PC-9 (cell line): ENCODE measurements at regions not wholly inside any gene's neighbourhood (a gene's known extent, or its start where the extent isn't known, plus 50 kb on each side); places are given as distances from the start of the nearest gene placed in this dataset.

Experiments used
- BruUV-seq: library from RNA; stranded (reverse); fragments of 400-500 nt; replicated peaks from 2 replicates; lab custom pipeline; 2021; lab: Mats Ljungman, UMichigan
- CTCF ChIA-PET: fragments of 300-600 bp; sonication (Branson Sonifier 250); formaldehyde crosslinking; loops from one replicate; lab custom pipeline; 2022; ENCODE audit warnings: antibody characterized with exemption; lab: Charles Lee
- POLR2A ChIA-PET: fragments of 300-600 bp; sonication (Branson Sonifier 250); formaldehyde crosslinking; loops from one replicate; lab custom pipeline; 2022; ENCODE audit warnings: antibody characterized with exemption; ENCODE audit not compliant: unreplicated experiment; lab: Charles Lee
- DNase-seq, 2 experiments: peaks; one replicate each; pipeline versions ENCODE4 v3.0.0 to v3.0.0-alpha.2; 2015 to 2022; ENCODE audit warnings: mixed read lengths in 1 of 2
- H2AFZ ChIP-seq: fragments of 200-600 bp; sonication (generic); 2 replicates; pipeline ENCODE4 v1.8.1; 2017; ENCODE audit warnings: antibody characterized with exemption
- H3F3A ChIP-seq: fragments of 200-600 bp; sonication (generic); 2 replicates; pipeline ENCODE4 v1.8.1; 2017; ENCODE audit warnings: antibody characterized with exemption, mild to moderate bottlenecking, low read depth; ENCODE audit not compliant: insufficient read depth
- H3K27ac ChIP-seq: fragments of 200-600 bp; sonication (generic); 2 replicates; pipeline ENCODE4 v1.6.1; 2016; ENCODE audit warnings: mixed run types
- H3K27me3 ChIP-seq: fragments of 200-600 bp; sonication (generic); 2 replicates; pipeline ENCODE4 v1.6.1; 2016; ENCODE audit warnings: low read depth, mixed run types; ENCODE audit not compliant: insufficient read depth
- H3K36me3 ChIP-seq: fragments of 200-600 bp; sonication (generic); 2 replicates; pipeline ENCODE4 v1.6.1; 2016; ENCODE audit warnings: low read depth, mixed run types
- H3K4me1 ChIP-seq: fragments of 200-600 bp; sonication (generic); replicated peaks from 2 replicates; pipeline ENCODE4 v1.6.1; 2016; ENCODE audit warnings: mixed run types; ENCODE audit not compliant: insufficient read depth
- H3K4me2 ChIP-seq: fragments of 200-600 bp; sonication (generic); 2 replicates; pipeline ENCODE4 v1.6.1; 2017; ENCODE audit warnings: mixed run types
- H3K4me3 ChIP-seq: fragments of 200-600 bp; sonication (generic); 2 replicates; pipeline ENCODE4 v1.6.1; 2016; ENCODE audit warnings: mixed run types
- H3K79me2 ChIP-seq: fragments of 200-600 bp; sonication (generic); 2 replicates; pipeline ENCODE4 v1.6.1; 2017; ENCODE audit warnings: low read depth, mixed run types
- H3K9me2 ChIP-seq: fragments of 200-600 bp; sonication (generic); 2 replicates; pipeline ENCODE4 v1.8.1; 2017; ENCODE audit warnings: mild to moderate bottlenecking; ENCODE audit not compliant: insufficient read depth
- H3K9me3 ChIP-seq: fragments of 200-600 bp; sonication (generic); 2 replicates; pipeline ENCODE4 v1.8.1; 2016; ENCODE audit warnings: low read depth; ENCODE audit not compliant: insufficient read depth
- H4K20me1 ChIP-seq: fragments of 200-600 bp; sonication (generic); 2 replicates; pipeline ENCODE4 v1.8.1; 2017; ENCODE audit not compliant: insufficient read depth
- EZH2 ChIP-seq: fragments of 200-600 bp; sonication (generic); IDR thresholded peaks from 2 replicates; pipeline ENCODE4 v1.8.0; 2017; ENCODE audit warnings: antibody characterized with exemption, low read depth
- intact Hi-C: fragments of 100-400 bp; cut with micrococcal nuclease; formaldehyde crosslinking; loops from one replicate; pipeline ENCODE4 v1.10.0; 2022; ENCODE audit not compliant: unreplicated experiment
- TF ChIP-seq, protein P1 (sequence below): fragments of 200-600 bp; sonication (generic); conservative IDR thresholded peaks from 2 replicates; pipeline ENCODE4 v1.6.1; 2017; ENCODE audit warnings: mixed run types, antibody characterized with exemption, mild to moderate bottlenecking, moderate library complexity

DNA sequence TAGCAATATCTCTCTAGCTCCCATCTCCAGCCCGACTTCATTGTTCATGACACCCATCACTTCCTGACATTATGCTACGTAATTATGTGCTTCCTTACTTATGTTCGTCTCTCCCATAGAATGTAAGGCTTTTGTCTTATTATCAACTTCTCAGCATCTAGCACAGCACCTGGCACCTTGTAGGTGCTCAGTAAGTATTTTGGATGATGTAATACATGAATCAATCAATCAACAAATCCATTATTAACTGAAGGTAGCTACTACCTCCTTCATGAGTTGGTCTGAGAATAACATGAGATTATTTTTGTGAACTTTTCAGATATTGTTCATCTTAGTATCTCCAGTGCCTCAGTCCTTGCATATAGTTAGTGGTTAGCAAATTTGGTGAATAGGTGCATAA is 109.3 kb downstream of the EN1 start:
- Histone ChIP-seq H3F3A (0 out of 2 replicates have a peak, but pooled peaks cover 5% of the 10 kb centered on the region), H3K9me2 (no peaks in the 10 kb centered on the region), H3K79me2 (no peaks in the 10 kb centered on the region), H3K4me3 (no peak overlapping the region), H3K4me1 (peaks cover 14% of the 10 kb centered on the region), H2AFZ (no peak overlapping the region), H3K4me2 (peak overlapping the region; percentile 39), H3K27me3 (no peaks in the 10 kb centered on the region), H3K27ac (no peak overlapping the region), H3K36me3 (no peaks in the 10 kb centered on the region), H3K9me3 (no peaks in the 10 kb centered on the region), H4K20me1 (no peaks in the 10 kb centered on the region)
- TF ChIP-seq EZH2 = no peak
- TF ChIP-seq, protein P1, sequence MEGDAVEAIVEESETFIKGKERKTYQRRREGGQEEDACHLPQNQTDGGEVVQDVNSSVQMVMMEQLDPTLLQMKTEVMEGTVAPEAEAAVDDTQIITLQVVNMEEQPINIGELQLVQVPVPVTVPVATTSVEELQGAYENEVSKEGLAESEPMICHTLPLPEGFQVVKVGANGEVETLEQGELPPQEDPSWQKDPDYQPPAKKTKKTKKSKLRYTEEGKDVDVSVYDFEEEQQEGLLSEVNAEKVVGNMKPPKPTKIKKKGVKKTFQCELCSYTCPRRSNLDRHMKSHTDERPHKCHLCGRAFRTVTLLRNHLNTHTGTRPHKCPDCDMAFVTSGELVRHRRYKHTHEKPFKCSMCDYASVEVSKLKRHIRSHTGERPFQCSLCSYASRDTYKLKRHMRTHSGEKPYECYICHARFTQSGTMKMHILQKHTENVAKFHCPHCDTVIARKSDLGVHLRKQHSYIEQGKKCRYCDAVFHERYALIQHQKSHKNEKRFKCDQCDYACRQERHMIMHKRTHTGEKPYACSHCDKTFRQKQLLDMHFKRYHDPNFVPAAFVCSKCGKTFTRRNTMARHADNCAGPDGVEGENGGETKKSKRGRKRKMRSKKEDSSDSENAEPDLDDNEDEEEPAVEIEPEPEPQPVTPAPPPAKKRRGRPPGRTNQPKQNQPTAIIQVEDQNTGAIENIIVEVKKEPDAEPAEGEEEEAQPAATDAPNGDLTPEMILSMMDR = no peak
- no TSS peak for BruUV-seq
- CTCF ChIA-PET = interaction anchor here (0.8 kb wide), 1 partner anchor 469 kb away, joined by 3 read pairs; no protein-coding TSS in a partner anchor
- DNase-seq = no peak
- POLR2A ChIA-PET = no interaction called here
- intact Hi-C loops = no loop called here

DNA sequence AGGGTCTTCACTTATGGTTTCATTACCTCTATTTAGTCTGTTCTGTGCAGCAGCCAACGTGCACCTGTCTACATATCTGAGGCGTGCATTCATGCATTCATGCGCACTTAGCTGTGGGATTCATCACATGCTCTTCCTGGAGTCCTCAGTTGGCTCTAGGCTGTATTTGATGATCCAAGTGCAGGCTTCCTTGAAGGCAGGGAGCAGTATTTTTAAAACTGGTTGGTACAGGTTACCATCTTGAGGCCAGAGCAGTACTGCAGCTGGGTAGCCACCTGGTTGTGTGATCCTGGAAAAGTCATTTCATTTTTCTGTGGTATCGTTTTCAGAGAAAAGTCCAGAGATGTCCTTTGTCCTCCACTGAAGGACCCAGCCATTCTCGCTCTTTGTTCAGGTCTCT is 109.8 kb downstream of the EN1 start:
- no peak overlapping the region for H3K4me2 ChIP-seq
- H3K27ac ChIP-seq = no peak overlapping the region
- BruUV-seq = no TSS peak
- no peaks in the 10 kb centered on the region for H3K27me3 ChIP-seq
- no peaks in the 10 kb centered on the region for H3K79me2 ChIP-seq
- 0 out of 2 replicates have a peak, but pooled peaks cover 5% of the 10 kb centered on the region for H3F3A ChIP-seq
- H3K4me3 ChIP-seq = no peak overlapping the region
- H3K9me3 ChIP-seq = no peaks in the 10 kb centered on the region
- intact Hi-C loops = no loop called here
- H3K4me1 ChIP-seq = peaks cover 14% of the 10 kb centered on the region
- CTCF ChIA-PET = no interaction called here
- no peaks in the 10 kb centered on the region for H3K9me2 ChIP-seq
- no peak overlapping the region for H2AFZ ChIP-seq
- H3K36me3 ChIP-seq = no peaks in the 10 kb centered on the region
- TF ChIP-seq, protein P1 = no peak
- POLR2A ChIA-PET = no interaction called here
- DNase-seq = no peak
- H4K20me1 ChIP-seq = no peaks in the 10 kb centered on the region

DNA sequence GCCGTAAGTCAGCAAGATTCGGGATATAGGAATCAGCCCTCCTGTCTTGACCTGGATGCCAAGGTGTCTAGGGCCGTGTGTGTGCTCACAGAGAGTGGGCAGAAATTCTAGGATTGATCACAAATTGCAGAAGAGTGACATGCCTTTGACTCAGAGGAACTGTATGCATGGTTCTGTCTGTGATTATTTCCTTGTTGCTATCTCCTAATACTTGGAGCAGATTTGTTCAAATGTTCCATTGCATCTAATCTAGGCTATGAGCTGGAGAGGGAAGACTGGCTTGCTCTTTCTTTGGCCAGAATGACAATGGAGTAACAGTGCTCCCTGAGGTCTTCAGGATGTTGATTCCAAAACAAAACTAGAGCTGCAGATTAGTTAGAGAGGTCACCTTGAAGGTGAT is 115.0 kb downstream of the EN1 start:
- no peaks in the 10 kb centered on the region for H3K27me3 ChIP-seq
- POLR2A ChIA-PET = no interaction called here
- H3K4me3 ChIP-seq = no peak overlapping the region

More for the DNA sequence above, 115.0 kb downstream of the EN1 start:
- no peak overlapping the region for H3K4me2 ChIP-seq
- no peaks in the 10 kb centered on the region for H3K79me2 ChIP-seq
- intact Hi-C loops = no loop called here
- no peaks in the 10 kb centered on the region for H3K36me3 ChIP-seq
- no peaks in the 10 kb centered on the region for H3K9me2 ChIP-seq
- H3K27ac ChIP-seq = no peak overlapping the region
- peaks cover 3% of the 10 kb centered on the region; the same call in 1 of the 2 replicates for H3K9me3 ChIP-seq
- H2AFZ ChIP-seq = no peak overlapping the region
- no peaks in the 10 kb centered on the region for H3K4me1 ChIP-seq
- no peaks in the 10 kb centered on the region for H4K20me1 ChIP-seq
- H3F3A ChIP-seq = no peaks in the 10 kb centered on the region
- CTCF ChIA-PET = no interaction called here
- no peak for DNase-seq
- no peak for TF ChIP-seq EZH2
- TF ChIP-seq, protein P1 = no peak
- no TSS peak for BruUV-seq
